Suprapubic skin (tissue), 3 donors: ENCODE measurements at regions not wholly inside any gene's neighbourhood (a gene's known extent, or its start where the extent isn't known, plus 50 kb on each side); places are given as distances from the start of the nearest gene placed in this dataset.

Experiments
- POLR2A ChIP-seq, 2 donors: fragments of 450-650 bp; IDR thresholded peaks; one replicate each; pipeline ENCODE4 v1.6.1; 2017; ENCODE audit warnings: antibody characterized with exemption in 2 of 2, mild to moderate bottlenecking in 2 of 2, moderate library complexity in 2 of 2
- TF ChIP-seq, protein P1 (sequence below), 2 donors: fragments of 200-600 bp in 1 of 2; fragments of 450-650 bp in 1 of 2; sonication (generic) in 1 of 2; IDR thresholded peaks; one replicate each; pipeline ENCODE4 v1.5.1; 2016 to 2019; ENCODE audit warnings: antibody characterized with exemption in 2 of 2, mild to moderate bottlenecking in 1 of 2, moderate library complexity in 1 of 2

DNA sequence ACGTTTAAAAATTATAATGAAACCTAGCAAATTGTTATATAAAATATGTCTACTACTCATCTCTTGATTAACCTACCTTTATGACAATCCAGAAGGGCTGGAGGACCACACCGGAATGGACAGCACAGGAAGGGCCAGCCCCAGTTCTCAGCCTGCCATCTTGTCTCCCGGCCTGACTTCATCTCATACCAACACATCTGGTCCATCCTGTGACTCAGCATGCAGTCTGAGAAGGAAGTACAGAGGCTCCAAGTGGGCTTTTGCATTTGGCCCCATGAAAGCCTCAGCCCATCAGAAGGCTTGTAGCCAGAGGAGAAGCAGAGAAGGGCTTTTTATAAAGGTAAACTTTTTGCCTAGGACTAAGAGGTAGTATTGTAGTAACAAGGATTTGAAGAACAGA, 436.6 kb downstream of the MRPL39 start:
- TF ChIP-seq, protein P1, sequence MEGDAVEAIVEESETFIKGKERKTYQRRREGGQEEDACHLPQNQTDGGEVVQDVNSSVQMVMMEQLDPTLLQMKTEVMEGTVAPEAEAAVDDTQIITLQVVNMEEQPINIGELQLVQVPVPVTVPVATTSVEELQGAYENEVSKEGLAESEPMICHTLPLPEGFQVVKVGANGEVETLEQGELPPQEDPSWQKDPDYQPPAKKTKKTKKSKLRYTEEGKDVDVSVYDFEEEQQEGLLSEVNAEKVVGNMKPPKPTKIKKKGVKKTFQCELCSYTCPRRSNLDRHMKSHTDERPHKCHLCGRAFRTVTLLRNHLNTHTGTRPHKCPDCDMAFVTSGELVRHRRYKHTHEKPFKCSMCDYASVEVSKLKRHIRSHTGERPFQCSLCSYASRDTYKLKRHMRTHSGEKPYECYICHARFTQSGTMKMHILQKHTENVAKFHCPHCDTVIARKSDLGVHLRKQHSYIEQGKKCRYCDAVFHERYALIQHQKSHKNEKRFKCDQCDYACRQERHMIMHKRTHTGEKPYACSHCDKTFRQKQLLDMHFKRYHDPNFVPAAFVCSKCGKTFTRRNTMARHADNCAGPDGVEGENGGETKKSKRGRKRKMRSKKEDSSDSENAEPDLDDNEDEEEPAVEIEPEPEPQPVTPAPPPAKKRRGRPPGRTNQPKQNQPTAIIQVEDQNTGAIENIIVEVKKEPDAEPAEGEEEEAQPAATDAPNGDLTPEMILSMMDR (IDR thresholded peaks at IDR 0.05): no peak
- TF ChIP-seq POLR2A (IDR thresholded peaks at IDR 0.05): no peak
